Fibroblast of lung (primary cell): ENCODE measurements at regions not wholly inside any gene's neighbourhood (a gene's known extent, or its start where the extent isn't known, plus 50 kb on each side); places are given as distances from the start of the nearest gene placed in this dataset.

Experiments used
- DNase-seq, 2 donors: peaks; one replicate each; pipeline versions ENCODE4 v3.0.0 to v3.0.0-alpha.2; 2010; ENCODE audit warnings: low read depth in 2 of 2
- H2AFZ ChIP-seq: 2 replicates; pipeline ENCODE4 v1.5.1; 2012; ENCODE audit warnings: low read length, control low read depth, inconsistent platforms
- H3K27ac ChIP-seq: 2 replicates; pipeline ENCODE4 v1.5.1; 2011; ENCODE audit warnings: low read length, control low read depth; ENCODE audit not compliant: insufficient read depth
- H3K27me3 ChIP-seq: 2 replicates; pipeline ENCODE4 v1.5.1; 2011; ENCODE audit warnings: mild to moderate bottlenecking, low read length; ENCODE audit not compliant: control insufficient read depth, insufficient read depth
- H3K36me3 ChIP-seq: 2 replicates; pipeline ENCODE4 v1.5.1; 2011; ENCODE audit warnings: low read length; ENCODE audit not compliant: control insufficient read depth, insufficient read depth
- H3K4me1 ChIP-seq: 2 replicates; pipeline ENCODE4 v1.5.1; 2011; ENCODE audit warnings: low read length; ENCODE audit not compliant: control insufficient read depth, insufficient read depth; ENCODE audit errors: extremely low read depth
- H3K4me2 ChIP-seq: 2 replicates; pipeline ENCODE4 v1.5.1; 2011; ENCODE audit warnings: low read length, control low read depth; ENCODE audit not compliant: insufficient read depth; ENCODE audit errors: extremely low read depth
- H3K4me3 ChIP-seq, 4 experiments: fragments of 200-600 bp in 1 of 4; sonication (generic) in 1 of 4; replicated peaks in 1 of 4; 2 replicates each; pipeline ENCODE4 v1.5.1; 2011 to 2016; ENCODE audit warnings: low read length in 4 of 4, low read depth in 3 of 4, mild to moderate bottlenecking in 3 of 4, control low read depth in 2 of 4, inconsistent platforms in 1 of 4, mixed read lengths in 1 of 4; ENCODE audit not compliant: insufficient read depth in 1 of 4; ENCODE audit errors: control extremely low read depth in 1 of 4
- H3K79me2 ChIP-seq: 2 replicates; pipeline ENCODE4 v1.5.1; 2012; ENCODE audit warnings: mild to moderate bottlenecking, low read length, inconsistent platforms; ENCODE audit not compliant: control insufficient read depth, insufficient read depth
- H3K9ac ChIP-seq: 2 replicates; pipeline ENCODE4 v1.5.1; 2011; ENCODE audit warnings: mild to moderate bottlenecking, low read length, control low read depth; ENCODE audit not compliant: insufficient read depth
- H3K9me3 ChIP-seq: 2 replicates; pipeline ENCODE4 v1.5.1; 2012; ENCODE audit warnings: low read depth, low read length; ENCODE audit not compliant: control insufficient read depth, insufficient read depth
- H4K20me1 ChIP-seq: 2 replicates; pipeline ENCODE4 v1.5.1; 2011; ENCODE audit warnings: low read length; ENCODE audit not compliant: control insufficient read depth, insufficient read depth; ENCODE audit errors: extremely low read depth
- CTCF ChIP-seq, 2 donors: IDR thresholded peaks in 1 of 2; conservative IDR thresholded peaks in 1 of 2; 1 replicate in 1 of 2; 2 replicates in 1 of 2; pipeline ENCODE4 v1.5.1; 2011 to 2012; ENCODE audit warnings: low read length in 2 of 2, control low read depth in 1 of 2, inconsistent platforms in 1 of 2, low read depth in 1 of 2, mild to moderate bottlenecking in 1 of 2
- EZH2 ChIP-seq: IDR thresholded peaks from 2 replicates; pipeline ENCODE4 v1.5.1; 2012; ENCODE audit warnings: low read length, control low read depth, mild to moderate bottlenecking; ENCODE audit errors: missing control alignments

GRCh38 chr4:123052007-123052406, 129.6 kb upstream of the NUDT6 start:
- no peak overlapping the region for H3K9ac ChIP-seq
- H3K9me3 ChIP-seq: no peaks in the 10 kb centered on the region
- no peaks in the 10 kb centered on the region for H3K79me2 ChIP-seq
- H3K4me1 ChIP-seq: no peaks in the 10 kb centered on the region
- H3K27me3 ChIP-seq: no peaks in the 10 kb centered on the region
- no peak overlapping the region for H3K4me3 ChIP-seq
- no peaks in the 10 kb centered on the region for H4K20me1 ChIP-seq
- TF ChIP-seq CTCF (conservative IDR thresholded peaks at IDR 0.05 in 1 of 2, IDR thresholded peaks at IDR 0.05 in 1 of 2; ENCODE audit: low read depth in 1 of 2, low read length in 2 of 2): no peak
- TF ChIP-seq EZH2: no peak
- no peak overlapping the region for H3K27ac ChIP-seq
- H3K4me2 ChIP-seq: no peak overlapping the region
- DNase-seq: no peak
- H2AFZ ChIP-seq: no peak overlapping the region
- no peaks in the 10 kb centered on the region for H3K36me3 ChIP-seq

GRCh38 chr4:123055943-123056342, 133.5 kb upstream of the NUDT6 start:
- H3K36me3 ChIP-seq: no peaks in the 10 kb centered on the region
- no peak overlapping the region for H3K9ac ChIP-seq
- no peak overlapping the region for H2AFZ ChIP-seq
- peak in 1 of 2 donors; percentile 32 for DNase-seq
- no peaks in the 10 kb centered on the region for H3K27me3 ChIP-seq
- no peaks in the 10 kb centered on the region for H4K20me1 ChIP-seq
- H3K27ac ChIP-seq: no peak overlapping the region
- H3K4me1 ChIP-seq: no peaks in the 10 kb centered on the region
- H3K4me2 ChIP-seq: no peak overlapping the region
- no peaks in the 10 kb centered on the region for H3K9me3 ChIP-seq
- H3K79me2 ChIP-seq: no peaks in the 10 kb centered on the region
- TF ChIP-seq EZH2 (no peak), CTCF (conservative IDR thresholded peaks at IDR 0.05 in 1 of 2, IDR thresholded peaks at IDR 0.05 in 1 of 2; ENCODE audit: low read depth in 1 of 2, low read length in 2 of 2) (no peak)
- no peak overlapping the region for H3K4me3 ChIP-seq

GRCh38 chr4:123060039-123060770, 137.8 kb upstream of the NUDT6 start:
- no peak overlapping the region for H3K4me2 ChIP-seq
- TF ChIP-seq CTCF (conservative IDR thresholded peaks at IDR 0.05 in 1 of 2, IDR thresholded peaks at IDR 0.05 in 1 of 2; ENCODE audit: low read depth in 1 of 2, low read length in 2 of 2) (no peak), EZH2 (no peak)
- H2AFZ ChIP-seq: no peak overlapping the region
- no peaks in the 10 kb centered on the region for H3K36me3 ChIP-seq
- H3K27ac ChIP-seq: no peak overlapping the region
- DNase-seq: no peak
- H3K9me3 ChIP-seq: no peaks in the 10 kb centered on the region
- no peak overlapping the region for H3K9ac ChIP-seq
- H3K4me1 ChIP-seq: no peaks in the 10 kb centered on the region
- H3K4me3 ChIP-seq: no peak overlapping the region
- no peaks in the 10 kb centered on the region for H3K79me2 ChIP-seq
- no peaks in the 10 kb centered on the region for H4K20me1 ChIP-seq
- H3K27me3 ChIP-seq: no peaks in the 10 kb centered on the region
